DLD1 (cell line): ENCODE measurements at regions not wholly inside any gene's neighbourhood (a gene's known extent, or its start where the extent isn't known, plus 50 kb on each side); places are given as distances from the start of the nearest gene placed in this dataset.

ENCODE experiments used
- in situ Hi-C: cut with HindIII; loops from 2 replicates; pipeline ENCODE4 v1.10.0; 2017; ENCODE audit warnings: low sequenced_read_pairs

- in situ Hi-C loops, result no loop called here
Observed at GRCh38 chr12:126855768-126856167, 1411.2 kb upstream of the TMEM132C start.

DNA sequence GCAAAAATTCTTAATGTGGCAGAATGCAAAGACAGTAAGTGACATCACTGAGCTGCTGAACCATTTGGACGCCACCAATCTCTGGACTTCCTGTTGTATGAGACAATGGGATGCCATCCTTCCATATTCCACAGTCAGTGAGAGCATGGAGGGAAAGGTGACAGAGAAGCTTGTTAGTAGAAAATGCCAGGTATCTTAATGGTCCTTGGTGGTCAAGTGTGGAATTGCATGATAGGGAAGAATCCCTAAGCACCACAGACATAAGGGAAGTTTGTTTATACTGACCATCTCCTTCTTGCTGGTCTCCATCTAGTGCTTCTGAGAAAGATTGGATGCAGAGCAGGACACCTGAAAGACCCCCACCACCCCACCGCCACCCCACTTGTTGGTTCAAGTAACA is 1410.0 kb upstream of the TMEM132C start:
- in situ Hi-C loops, result no loop called here

- in situ Hi-C loops, result no loop called here
Observed at GRCh38 chr12:126858560-126858959, 1408.4 kb upstream of the TMEM132C start.

DNA sequence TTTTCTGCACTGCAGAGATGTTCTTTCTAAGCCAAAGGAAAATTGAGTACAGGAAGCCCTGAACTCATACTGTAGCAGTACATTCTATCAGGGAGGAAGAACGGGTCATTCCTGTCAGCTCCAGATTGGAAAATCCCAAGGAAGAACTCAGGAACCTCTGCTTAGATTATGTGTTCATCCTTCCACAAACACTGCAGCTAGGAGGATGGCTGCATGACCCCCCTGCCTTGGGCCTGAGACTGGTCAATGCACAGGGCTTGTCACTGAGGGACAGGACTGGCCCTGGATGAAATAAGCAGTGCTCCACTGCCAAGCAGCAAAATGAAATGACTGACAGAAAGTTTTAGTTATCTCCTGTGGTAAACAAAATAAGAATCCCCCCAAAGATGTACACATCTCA is 1406.8 kb upstream of the TMEM132C start:
- in situ Hi-C loops, result no loop called here

- in situ Hi-C loops, result no loop called here
Observed at GRCh38 chr12:126862500-126862899, 1404.5 kb upstream of the TMEM132C start.

- in situ Hi-C loops, result no loop called here
Observed at GRCh38 chr12:126869644-126870043, 1397.3 kb upstream of the TMEM132C start.

- in situ Hi-C loops, result no loop called here
Observed at GRCh38 chr12:126873701-126874100, 1393.3 kb upstream of the TMEM132C start.

- in situ Hi-C loops, result no loop called here
Observed at GRCh38 chr12:126874427-126875026, 1392.4 kb upstream of the TMEM132C start.

DNA sequence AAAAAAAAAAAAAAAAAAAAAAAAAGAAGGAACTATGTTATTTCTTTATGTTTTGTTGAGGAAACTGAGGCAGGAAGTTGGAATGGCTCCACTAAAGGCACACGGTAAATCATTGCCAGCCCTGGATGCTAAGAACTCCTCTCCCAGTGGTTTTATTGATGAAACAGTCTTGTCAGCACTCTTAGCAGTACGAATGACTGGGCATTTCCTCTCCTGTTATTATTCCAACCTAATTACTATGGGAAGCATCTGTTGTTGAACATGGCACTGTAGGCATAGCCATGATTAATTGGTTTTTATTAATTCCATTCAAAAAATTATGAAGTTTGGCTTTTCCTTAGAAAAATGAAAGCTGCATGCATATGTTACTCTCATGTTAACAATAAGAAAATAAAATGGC is 1387.1 kb upstream of the TMEM132C start:
- in situ Hi-C loops, result no loop called here

DNA sequence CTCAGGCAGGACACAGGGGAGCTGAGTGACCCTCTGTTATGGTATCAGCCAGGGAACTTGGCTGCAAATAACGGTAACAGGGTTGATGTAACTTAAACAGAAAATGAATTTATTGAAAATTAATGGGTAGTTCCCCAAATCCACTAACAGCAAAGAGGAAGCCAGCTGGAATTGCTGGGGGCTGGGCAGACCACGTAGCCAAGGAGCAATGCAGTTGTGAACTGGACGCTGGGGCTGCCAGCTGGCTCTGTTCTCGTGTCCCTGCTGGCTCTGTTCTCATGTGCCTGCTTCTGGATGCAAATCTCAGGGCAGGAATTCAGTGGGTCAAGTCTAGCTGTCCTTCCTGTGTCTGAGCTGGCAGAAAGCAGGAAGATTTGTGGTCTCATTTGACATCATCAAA is 1383.3 kb upstream of the TMEM132C start:
- in situ Hi-C loops, result no loop called here

GRCh38 chr12:126889501-126889900 is 1377.5 kb upstream of the TMEM132C start:
- in situ Hi-C loops, result no loop called here

- in situ Hi-C loops, result no loop called here
Observed at GRCh38 chr12:126890097-126890496, 1376.9 kb upstream of the TMEM132C start.

GRCh38 chr12:126891789-126892188 is 1375.2 kb upstream of the TMEM132C start:
- in situ Hi-C loops, result no loop called here

DNA sequence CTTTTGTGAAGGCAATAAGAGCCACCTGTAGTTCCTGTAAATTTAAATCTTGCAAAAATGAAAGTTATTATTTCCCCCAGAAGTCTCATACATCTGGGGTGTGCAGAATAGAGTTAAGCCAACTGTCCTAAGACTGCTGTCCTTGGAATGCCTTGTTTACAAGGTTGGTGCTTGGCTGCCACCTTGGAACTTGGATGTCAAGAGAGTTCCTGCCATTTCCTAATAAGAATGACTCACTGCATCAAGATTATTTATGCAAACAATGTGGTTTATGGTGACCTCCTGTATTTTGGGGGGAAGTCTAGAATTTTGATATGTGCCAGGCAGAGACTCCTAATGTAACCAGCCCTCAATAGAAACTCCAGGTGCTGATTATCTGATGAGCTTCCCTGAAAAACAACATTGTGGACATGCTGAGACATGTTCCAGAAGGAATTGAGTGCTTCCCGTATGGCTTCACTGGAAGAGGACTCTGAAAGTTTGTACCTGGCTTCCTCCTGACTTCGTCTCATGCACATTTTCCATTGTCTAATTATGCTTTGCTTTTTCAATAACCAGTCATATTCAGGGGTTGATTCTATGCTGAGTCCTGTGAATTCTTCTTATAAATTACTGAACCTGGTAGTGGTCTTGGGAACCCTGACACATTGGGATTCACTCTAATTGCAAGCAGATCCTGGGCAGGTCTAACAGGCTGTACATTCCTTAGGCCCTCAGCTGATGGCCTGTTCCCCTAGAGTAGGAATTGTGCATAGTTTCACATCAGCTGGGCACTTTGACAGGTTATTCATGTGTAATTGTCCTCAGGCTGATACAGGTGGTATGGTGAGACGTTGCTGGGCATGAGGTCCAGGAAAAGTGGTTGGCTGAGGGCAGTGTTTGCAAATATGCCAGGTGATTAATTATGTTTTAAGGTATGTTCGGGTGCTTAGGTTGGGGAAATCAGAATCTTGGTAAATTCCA is 1370.7 kb upstream of the TMEM132C start:
- in situ Hi-C loops, result no loop called here

- in situ Hi-C loops, result no loop called here
Observed at GRCh38 chr12:126897102-126897501, 1369.9 kb upstream of the TMEM132C start.

DNA sequence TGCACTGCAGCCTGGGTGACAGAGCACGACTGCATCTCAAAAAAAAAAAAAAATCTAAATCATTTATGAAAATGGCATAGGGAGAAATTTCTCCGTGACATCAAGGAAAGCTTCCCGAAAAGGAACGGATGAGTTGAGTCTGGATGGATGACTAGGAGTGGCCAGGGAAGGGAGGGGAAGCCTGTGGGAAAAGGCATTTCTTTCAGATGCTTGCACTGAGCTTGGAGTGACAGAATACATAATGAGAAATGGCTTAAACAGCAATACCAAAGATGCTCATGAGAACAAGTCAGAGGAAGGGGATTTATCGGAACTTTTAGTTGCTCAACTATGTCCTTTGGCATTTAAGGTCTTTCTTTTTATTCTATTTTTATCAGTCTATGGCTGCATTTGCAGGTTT is 1369.2 kb upstream of the TMEM132C start:
- in situ Hi-C loops, result no loop called here

DNA sequence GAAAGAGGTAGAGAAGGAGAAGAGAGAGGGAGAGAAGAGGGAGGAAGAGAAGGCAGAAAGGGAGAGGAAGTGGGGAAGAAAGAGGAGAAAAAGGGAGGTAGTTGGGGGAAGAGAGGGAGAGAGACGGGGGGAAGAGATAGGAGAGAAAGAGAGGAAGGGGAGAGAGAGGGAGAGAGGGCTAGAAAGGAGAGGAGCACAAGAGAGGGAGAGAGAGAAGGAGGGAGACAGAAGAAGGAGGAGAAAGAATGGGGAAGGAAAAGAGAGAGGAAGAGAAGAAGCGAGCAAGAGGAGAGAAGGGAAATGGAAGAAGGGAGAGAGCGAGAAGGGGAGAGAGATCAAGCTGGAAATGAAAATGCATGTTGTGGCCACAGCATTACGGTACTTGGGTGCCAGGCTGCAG is 1368.4 kb upstream of the TMEM132C start:
- in situ Hi-C loops, result no loop called here

DNA sequence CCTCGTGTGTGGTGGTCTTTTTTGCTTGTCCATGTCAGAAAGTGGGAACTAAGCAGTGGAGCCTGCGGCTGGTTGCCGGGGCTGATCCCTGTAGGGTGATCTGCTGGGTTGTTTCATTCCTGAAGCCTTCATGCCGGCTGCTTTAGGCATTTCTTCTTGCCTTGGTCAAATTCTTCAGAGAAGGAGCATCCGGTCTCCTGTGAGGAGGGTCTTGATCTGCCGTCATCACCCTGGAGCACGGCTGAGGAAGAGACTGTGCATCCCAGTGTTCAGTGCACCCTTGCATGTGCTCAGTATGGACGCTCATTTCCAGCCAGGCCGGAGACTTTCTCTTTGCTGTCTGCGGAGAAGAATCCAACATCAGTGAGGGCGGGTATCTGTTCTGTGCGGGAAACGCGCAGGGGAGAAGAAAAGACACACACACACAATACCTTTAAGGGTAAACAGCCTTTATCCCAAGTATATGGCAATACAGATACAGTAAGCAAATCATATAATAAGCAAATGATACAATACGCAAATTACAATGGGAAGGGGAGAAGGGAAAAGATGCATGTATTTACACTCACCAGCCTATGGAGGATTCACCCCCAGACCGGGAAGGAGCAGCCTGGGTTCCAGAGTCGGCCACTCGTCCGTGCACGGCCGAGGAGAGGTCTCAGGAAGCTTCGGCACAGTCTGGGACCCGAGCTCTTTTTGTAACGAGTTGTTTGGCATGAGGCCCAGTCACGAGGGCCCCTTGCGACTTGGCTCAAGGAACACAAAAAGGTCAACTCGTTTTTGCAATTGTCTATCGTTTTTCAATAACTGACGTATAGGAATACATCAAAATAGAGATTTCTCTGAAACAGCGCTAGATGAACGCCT is 1366.8 kb upstream of the TMEM132C start:
- in situ Hi-C loops, result no loop called here

GRCh38 chr12:126903027-126903876 is 1363.7 kb upstream of the TMEM132C start:
- in situ Hi-C loops, result no loop called here

DNA sequence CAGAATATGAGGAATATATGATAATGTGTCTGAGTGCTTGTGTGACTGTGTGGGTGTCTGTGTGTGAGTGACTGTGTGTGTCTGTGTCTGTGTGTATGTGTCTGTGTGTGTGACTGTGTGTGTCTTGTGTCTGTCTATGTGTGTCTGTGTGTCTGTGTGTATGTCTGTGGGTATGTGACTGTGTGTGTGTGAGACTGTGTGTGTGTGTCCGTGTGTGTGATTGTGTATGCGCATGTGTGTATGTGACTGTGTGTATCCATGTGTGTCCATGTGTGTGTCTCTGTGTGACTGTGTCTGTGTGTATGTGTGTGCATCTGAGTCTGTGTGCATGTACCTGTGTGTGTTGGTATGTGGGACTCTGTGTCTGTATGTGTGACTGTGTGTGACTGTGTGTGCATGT is 1361.2 kb upstream of the TMEM132C start:
- in situ Hi-C loops, result no loop called here
